Brain pericyte (primary cell): ENCODE measurements at regions not wholly inside any gene's neighbourhood (a gene's known extent, or its start where the extent isn't known, plus 50 kb on each side); places are given as distances from the start of the nearest gene placed in this dataset.

Experiments used
- DNase-seq: peaks from one replicate; pipeline ENCODE4 v3.0.0-alpha.2; 2012; ENCODE audit warnings: low read depth, low spot score

DNA sequence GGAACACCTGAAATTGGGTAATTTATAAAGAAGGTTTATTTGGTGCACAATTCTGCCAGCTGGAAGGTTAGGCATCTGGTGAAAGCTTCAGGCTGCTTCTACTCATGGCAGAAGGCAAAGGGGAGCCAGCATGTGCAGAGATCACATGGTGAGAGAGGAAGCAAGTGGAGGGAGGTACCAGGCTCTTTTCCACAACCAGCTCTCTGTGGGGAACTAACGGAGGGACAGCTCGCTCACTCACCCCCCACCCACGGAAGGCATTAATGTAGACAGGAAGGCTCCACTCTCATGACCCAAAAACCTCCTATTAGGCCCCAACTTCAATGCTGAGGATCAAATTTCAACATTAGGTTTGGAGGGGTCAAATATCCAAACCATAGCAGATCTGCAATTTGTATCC, 75.6 kb upstream of the ARHGAP32 start:
- DNase-seq: no peak

- DNase-seq: no peak
Observed at GRCh38 chr11:129266536-129266935, 74.4 kb upstream of the ARHGAP32 start.

GRCh38 chr11:129265125-129265788, 73.1 kb upstream of the ARHGAP32 start:
- DNase-seq: no peak

- DNase-seq: no peak
Observed at GRCh38 chr11:129264114-129264513, 72.0 kb upstream of the ARHGAP32 start.

- DNase-seq: no peak
Observed at GRCh38 chr11:129260750-129261149, 68.6 kb upstream of the ARHGAP32 start.

DNA sequence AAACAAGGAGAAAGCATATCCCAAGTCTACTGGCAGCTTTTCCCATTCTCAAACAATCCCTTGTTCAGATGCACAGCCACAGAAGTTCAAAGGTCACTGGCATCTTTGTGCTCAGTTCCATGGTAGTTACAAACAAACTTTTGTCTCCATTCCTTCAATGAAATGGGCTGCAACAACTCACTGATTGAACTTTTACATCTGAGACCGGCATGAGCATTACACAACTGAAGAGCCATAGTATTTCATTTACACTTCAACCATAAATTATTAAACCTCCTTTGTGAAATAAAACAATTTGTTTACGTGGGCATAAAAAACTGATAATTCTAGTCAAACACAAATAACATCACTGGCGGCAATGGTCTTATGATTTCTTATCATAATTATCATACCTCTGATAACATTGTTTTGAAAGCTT, 67.8 kb upstream of the ARHGAP32 start:
- no peak for DNase-seq

GRCh38 chr11:129258205-129258604, 66.1 kb upstream of the ARHGAP32 start:
- DNase-seq: no peak

GRCh38 chr11:129257512-129257911, 65.4 kb upstream of the ARHGAP32 start:
- no peak for DNase-seq

DNA sequence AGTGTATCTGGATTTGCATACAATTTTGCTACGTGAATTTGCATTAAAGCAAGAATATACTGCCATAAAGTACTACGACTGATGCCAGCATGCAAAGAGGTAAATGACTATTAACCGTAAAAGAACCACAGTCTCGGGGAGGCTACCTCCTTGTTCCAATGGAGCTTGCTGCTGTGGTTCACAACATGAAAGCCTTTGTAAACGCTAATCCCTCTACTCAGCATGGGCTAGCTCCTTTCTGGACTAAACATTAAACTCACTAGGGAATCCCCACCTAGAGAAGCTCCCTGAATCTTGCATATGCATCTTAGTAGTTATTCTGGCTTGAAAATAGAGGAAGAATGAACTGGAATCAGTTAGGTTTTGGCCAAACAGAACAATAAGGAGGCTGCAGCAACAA, 60.5 kb upstream of the ARHGAP32 start:
- DNase-seq: no peak

- DNase-seq: no peak
Observed at GRCh38 chr11:129251067-129251466, 58.9 kb upstream of the ARHGAP32 start.

DNA sequence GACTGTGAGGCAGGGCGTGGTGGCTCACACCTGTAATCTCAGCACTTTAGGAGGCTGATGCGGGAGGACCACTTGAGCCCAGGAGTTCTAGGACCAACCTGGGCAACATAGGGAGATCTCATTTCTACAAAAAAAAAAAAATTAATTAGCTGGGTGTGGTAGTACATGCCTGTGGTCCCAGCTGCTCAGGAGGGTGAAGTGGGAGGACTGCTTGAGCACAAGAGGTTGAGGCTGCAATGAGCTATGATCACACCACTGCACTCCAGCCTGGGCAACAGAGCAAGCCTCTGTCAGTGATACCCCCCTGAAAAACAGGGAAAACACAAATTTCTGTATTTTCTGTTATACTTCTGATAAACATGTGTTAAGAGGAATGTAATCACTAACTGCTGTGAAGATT, 57.8 kb upstream of the ARHGAP32 start:
- no peak for DNase-seq

DNA sequence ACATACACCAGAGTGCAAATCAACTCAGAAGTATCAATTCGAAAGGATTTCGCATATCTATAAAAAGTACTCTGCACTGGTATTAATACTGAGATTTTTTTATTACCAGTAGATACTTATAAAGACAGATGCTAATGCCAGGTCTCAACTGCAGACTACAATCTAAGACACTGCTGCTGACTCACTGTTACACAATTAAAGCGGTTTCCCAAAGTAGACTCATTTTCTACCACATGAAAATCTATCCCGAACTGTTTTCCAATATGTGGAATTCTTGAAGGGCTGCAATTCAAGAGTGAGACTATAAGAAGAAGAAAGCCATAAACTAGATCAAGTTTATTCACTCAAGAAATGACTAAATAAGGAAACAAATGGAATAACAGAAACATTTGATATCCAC, 57.2 kb upstream of the ARHGAP32 start:
- DNase-seq: no peak

DNA sequence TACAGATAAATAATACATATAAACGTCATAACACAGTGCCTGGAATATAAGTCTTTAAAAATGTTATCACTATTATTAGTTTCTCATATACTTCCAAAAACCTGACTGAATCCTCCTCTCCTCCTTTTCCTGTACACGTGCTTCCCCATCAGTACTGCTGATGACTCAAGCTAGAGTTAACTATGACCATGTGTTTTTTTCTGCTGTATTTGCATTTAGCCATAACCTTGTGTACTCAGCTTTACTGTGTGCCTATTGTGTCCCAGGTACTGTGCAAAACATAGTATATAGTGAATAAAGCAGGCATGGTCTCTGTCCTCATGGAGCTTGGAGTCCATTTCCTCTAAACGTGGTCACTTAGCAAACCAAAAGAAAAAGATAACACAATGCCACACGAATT, 56.5 kb upstream of the ARHGAP32 start:
- no peak for DNase-seq

DNA sequence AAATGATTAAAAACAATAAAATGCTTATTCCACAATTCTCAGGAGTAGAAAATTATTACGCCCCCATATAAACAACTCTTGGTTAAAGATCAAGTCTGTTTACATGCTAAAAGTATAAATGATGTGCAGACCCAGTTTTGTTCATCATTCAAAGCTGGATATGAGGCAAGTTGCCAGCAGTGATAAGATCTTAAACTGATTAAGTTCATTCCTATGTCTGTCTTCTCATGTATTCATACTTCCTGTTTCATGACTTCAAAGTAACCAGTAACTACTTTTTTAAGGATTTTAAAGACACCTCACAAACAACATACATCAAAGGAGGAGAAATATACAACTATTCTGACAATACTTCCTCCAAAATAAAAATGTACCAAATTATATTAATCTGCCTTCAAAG, 55.0 kb upstream of the ARHGAP32 start:
- DNase-seq: no peak

DNA sequence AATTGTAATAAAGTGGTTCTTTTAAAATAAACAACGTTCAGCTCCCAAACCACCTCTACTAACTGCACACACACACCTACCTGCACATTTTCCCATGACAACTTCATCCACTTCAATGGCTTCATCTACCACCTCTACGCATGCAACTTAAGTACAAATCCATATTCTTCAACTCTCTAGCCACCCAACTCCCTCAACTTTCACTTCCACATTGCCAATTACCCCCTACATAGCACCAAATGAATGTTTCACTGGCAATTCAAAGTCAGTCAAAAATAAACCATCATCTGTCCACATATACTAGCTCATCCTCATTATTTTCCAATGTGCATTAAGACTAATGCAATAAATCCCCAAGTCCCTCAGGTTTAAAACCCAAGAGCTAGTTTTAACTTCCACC, 50.7 kb upstream of the ARHGAP32 start:
- DNase-seq: no peak
